ENCODE measurements at regions not wholly inside any gene's neighbourhood (a gene's known extent, or its start where the extent isn't known, plus 50 kb on each side); places are given as distances from the start of the nearest gene placed in this dataset.
"Not testable (repeated sequence)": the region's sequence is repeated elsewhere in the genome, so short reads cannot be mapped to it uniquely, and the experiment has no call there.

DNA sequence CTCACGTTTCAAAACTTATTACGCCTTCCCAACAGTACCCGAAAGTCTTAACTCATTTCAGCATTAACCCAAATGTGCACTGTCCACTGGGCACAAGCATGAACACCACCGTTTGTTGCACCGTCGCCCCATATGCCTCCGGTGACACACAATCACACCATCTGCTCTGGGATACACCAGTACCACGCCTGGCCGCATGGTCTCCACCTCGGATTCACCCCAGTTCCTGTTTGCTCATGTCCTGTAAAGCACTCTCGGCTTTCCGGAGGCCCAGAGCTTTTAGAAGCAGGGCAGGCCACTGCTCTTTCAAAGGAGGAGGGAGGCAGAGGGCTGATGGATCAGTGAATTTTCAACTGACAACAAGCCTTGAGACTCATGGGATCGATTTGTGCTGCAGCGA lies 1570.0 kb upstream of the DEFB115 start:
- DNase-seq = no peak

DNA sequence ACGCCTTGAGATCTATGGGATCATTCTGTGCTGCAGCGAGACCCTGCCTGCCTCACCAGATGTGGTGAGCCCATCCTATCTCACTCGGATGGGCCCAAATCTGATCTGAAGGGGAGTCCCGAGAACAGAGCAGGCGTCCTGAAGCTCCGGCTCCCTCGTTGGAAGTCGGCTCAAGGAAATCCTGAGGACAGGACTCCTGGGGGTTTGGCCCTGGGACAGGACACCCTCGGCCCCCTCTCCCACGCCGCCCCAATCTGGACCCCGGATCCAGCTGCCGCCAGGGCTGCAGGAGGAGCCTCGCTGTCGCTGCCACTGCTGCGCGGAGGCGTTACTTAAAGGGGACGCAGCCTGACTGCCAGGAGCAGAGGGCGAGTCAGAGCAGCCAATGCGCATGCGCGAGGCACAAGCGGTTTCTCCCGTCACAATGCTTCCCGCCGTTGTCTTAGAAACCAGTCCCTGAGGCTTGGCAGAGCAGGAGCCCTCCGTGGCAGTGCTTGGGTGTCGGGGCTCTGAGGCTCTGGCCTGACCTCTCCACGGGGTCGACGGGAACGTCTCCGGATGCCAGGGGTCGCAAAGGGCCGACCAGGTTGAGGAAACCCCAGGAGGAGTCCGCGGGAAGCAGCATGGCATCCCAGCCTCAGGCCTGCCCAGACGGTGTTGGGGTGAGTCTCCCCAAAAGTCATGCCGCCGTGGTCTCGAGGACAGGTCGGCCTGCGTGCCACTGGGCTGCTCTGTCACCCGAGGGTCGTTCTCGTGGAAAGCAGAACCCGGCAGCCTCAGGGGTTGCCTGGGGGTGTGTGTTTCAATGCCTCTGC lies 1567.8 kb upstream of the DEFB115 start:
- DNase-seq = no peak

DNA sequence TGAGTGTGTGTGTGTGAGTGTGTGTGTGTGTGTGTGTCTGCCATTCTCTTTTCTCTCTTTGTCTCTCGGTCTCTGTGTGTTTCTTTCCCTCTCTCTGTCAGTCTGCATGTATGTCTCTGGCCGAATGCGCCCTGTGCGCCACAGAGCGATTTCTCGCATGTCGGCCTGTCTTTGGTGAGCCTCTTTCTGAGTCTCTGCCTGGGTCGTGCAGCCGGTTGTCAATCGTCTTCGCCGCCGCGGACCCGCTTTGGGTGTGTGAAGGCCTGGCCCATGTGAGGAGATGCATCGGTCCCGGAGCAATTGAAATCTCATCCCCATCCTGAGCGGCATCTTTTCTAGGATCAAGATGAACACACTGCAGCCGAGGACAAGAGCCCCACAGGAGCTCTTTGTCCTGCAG lies 1567.2 kb upstream of the DEFB115 start:
- DNase-seq = no peak

DNA sequence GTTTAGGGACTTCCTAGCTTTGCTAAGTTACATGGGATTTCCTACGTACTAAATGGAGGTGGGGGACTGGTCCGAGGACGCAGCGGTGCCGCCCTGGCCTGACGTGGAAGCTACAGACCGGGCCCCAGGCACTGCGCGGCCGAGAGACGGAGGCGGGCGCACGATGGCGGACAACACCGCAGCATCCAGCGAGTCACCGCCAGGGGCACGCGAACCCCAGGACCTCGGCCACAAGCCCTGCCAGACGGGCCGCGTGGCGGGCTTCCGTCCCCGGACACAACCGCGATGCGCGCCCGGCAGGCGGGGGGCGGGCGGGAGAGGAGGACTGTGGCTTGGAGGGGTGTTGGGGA lies 1516.9 kb upstream of the DEFB115 start:
- DNase-seq = no peak

DNA sequence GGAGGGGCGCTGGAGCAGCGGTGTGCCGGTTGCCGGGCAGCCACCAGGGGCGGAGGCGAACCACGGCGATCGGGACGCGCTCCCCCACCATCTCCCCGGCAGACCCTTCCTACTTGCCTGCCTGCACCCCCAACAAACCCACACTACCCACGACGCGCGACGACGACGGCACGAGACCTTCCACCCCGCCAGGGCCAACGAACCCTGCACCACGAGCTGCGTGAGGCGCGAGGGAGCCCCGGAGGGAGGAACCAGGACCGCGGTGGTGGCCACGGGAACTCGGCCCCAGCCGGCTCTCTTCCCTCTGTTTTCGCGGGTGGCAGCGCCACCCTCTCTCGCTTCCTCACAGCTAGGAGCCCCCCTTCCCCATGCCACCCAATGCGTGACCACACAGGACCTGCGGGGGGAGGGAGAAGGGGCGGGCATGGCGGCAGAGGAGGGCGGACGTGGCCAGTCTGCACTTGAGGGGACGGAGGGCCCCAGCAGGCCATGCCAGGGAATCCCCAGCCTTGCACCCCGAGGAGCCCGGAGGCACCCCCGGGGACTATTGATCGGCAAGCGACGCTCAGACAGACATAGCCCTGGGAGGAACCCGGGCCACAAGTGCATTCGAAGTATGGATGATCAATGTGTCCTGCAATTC lies 1516.4 kb upstream of the DEFB115 start:
- DNase-seq = no peak

DNA sequence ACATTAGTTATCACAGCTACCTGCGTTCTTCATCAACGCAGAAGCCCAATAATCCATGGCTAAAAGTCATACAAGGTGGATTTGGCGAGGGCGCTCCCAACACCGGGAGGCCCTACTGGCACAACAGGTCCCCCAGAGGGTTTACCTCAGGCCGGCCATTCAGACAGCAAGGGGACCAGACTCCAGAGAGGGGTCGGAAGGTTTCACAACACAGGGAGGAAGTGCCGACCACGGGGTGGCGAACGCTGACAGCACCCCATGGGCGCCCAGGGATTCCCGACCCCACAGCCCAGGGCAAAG lies 1515.9 kb upstream of the DEFB115 start:
- no peak for DNase-seq

DNA sequence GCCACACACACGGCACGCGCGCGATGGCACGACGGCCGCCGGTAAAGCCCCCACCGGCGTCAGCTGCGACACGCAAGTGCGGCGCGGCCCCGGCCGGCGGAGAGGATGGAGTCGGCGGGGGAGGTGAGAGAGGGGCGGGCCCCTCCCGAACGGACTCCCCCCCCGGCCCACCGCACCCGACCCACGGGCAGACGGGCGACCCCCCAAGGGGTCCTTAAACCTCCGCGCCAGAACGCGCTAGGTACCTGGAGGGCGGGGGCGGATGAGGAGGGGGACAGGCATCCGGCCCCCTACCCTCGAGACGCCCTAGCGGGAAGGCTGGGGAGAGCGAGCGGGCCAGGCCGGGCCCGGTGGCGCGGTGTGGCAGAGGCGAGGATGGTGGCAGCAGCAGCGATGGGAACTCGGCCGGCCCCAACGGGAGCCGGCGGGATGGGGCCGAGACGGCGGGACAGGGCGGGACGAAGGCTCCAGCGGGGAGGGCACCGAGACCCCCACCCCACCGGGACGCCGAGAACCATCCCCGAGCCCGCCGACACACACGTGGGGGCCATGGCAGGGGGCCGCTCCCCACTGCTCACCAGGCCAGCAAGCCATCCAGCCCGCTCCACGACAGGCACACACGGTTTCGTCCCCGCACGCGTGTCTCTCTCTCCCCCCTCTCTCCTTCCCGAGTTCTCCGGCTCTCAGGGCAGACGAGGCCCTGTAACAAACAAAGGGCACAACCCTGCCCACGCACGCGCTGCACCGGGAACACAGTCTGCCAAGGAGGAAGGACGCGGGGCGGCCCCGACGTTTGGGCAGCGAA lies 1515.4 kb upstream of the DEFB115 start:
- DNase-seq = no peak

DNA sequence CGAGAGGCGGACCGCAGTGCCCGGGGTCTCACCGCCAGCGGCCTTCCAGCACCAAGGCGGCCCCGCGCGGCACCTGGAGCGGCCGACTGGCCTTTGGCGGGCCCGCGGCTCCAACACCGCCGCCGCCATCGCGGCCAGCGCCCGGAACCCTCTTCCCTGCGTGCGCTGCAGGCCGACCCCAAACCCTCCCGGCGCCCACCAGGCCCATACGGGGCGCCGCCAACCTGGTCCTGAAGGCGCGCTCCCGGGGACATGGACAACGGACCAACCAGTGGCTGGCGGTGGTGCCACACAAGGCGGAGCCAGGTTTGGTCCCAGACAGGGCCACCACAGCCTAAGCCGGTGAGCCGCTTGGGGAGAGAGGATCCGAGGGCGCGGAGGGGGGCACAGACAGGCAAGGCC lies 1514.8 kb upstream of the DEFB115 start:
- no peak for DNase-seq

DNA sequence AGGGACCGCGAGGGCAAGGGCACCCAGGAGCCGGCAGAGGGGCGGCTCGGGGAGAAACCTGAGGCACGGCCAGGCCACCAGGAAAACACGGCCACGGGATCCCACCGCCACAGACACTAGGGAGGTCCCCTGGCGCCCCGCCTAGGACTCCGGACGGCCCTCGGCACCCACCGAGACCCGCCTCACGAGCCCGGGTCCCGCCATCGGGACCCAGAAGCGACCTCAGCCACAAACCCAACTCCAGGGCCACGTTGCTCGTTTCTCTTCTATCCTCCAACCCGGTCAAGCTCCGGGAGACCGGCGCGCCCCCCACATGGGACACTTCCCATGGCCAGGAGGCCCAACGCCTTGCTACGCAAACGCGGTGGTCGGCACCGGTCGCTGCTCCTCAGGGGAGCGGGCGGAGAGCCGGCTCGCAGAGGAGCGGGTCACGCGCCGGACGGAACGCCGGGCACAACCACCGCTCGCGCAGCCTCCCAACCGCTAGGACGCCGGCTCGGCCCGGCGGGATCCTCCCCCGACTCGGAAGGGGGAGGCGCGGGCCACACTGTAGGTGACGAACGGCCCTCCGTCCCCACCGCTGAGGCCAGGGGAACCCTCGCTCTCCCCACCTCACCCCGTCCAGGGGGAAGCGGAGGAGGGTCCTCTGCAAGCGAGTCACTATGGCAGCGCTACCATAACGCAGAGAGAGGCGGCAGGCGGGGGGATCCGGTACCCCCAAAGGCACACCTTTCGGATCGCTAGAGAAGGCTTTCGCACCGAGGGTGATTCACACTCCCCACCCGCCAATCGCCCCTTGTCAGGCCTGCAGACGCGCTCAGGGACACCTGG lies 1514.1 kb upstream of the DEFB115 start:
- no peak for DNase-seq

DNA sequence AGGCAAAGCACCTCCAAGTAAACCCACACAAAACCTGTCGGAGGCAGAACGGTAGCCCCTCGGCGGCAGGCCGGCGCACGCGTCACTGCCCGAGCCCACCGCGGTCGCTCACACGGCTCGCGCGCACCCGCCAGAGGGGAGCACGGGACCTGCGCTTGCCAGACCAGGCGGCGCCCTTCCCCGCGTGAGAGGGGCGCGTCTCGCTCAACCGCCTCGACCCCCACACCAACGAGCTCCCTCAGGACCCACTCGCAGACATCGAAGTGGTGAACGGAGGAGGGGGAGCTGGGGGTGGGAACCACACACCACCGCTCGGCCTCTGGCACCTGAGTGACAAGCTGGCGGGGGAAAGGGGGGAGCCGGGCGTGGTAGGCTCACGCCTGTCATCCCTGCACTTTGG lies 1513.4 kb upstream of the DEFB115 start:
- DNase-seq = no peak

DNA sequence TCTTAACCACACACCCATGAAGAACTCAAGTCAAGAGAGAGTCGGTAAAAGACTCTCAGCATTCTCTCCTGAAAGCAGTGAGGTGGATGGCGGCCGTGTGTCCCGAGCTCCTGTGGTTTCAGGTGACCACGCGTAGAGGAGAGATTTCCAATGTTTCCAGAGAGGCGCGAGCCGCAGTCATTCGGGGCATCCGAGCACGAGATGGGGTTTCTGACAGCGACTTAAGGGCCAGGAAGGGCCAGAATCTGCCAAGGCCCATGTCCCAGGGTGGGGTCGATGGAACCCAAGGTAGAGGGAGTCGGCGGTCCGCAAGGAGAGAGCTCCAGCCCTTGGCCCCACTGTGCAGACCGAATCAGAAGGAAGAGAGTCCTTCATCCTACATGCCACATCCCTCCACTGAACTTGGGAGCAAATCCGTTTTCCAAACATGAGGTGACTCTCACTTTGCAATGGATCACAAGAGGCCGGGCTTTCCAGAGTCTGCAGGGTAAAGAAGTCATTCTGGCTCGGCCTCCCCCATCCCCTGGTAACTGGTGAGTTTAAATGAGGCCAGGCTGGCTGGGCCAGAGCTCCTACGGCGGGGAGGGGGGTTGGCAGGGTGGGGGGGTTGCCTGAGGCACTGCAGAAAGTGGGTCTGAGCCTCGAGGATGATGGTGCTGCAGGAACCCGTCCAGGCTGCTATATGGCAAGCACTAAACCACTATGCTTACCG lies 1511.8 kb upstream of the DEFB115 start:
- DNase-seq = not testable (repeated sequence)

DNA sequence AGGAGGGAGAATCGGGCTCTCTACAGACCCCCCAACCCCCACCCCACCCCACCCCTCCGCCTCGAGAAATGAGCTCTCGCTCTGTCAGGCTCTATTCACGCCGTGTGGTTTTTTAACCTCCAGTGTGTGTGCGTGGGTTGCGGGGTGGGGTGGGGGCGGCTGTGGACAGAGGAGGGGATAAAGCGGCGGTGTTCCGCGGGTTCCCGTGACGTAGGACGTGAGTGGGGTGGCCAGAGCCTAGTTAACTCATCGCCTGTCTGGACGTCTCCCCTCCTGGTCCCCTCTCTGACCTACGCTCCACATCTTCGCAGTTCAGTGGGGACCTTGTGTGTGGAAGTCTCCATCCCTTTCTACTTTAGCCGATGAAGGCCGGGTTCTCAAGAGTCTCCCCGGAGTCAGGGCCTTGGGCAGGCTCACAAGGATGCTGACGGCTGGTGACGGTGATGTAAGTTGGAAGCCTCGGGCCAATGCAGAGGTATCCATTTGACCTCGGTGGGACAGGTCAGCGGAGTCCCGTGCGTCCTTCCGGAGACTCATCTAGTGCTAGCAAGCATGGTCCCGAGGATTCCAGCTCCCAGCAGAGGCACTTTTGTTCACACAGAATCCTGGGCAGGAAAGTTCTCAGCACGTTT lies 1507.1 kb upstream of the DEFB115 start:
- DNase-seq = no peak

DNA sequence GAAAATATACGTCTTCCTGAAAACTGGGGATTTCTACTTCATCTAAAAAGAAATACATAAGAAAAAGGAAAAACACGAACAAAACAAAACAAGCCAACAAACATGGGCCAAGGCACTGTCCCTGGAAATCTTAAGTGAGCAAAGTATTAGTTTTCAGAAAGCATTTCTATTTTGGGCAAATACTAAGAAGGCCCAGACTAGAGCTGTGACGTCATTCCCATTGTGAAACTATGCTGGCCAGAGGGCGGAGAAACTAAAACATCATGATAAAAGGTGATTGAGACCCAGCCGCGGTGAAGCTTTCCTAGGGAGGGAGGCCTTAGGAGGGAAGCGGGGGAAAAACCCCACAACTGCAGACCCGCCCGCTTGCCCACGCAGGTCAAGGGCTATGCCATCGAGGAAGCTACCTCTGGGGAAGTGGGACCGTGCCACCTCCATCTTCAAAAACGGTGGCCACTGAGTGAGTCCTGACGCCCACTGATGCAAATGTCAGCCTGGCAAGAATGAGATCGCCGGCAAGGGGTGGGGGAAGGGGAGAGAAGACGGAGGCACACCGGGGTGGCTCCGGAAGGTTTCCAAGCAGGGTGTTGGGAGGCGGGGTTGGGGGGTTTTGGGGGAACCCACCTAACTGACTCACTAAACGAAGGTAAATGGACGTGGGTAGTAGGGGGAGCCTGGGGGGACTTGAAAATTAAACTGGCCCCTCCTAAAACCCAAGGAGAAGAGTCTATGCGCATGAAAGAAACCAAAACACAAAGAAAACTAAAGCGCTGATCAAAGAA lies 1504.6 kb upstream of the DEFB115 start:
- not testable (repeated sequence) for DNase-seq

DNA sequence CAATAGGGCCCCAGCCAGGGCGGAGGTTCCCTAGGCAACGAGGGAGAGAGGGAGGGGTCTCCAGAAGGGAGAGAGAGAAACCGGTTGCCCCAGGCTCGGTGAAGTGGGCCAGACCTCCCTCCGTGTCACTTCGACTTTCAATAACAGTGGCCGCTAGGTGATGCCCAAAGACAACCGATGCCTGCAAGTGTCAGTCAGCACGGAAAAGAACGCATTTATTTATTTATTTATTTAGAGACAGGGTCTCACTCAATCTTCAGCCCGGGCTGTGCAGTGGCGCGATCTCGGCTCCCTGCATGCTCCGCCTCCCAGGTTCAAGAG lies 1504.1 kb upstream of the DEFB115 start:
- DNase-seq = peak; percentile 18

DNA sequence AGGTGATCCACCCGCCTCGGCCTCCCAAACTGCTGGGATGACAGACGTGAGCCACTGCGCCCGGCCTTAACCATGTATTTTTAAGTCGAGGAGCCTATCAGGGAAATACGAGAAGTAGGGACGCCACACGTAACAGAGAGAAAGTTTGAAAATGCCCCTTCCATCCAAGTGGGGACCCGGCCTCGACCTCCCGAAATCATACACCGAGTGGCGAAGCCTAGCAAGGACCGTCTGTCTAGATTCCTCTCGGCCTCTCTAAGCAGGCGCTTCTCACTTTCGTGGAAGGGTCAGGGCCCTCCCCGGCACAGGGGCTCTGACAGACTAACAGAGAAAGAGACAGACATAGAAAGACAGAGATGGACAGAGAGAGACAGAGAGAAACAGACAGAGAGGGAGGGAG lies 1503.6 kb upstream of the DEFB115 start:
- not testable (repeated sequence) for DNase-seq

DNA sequence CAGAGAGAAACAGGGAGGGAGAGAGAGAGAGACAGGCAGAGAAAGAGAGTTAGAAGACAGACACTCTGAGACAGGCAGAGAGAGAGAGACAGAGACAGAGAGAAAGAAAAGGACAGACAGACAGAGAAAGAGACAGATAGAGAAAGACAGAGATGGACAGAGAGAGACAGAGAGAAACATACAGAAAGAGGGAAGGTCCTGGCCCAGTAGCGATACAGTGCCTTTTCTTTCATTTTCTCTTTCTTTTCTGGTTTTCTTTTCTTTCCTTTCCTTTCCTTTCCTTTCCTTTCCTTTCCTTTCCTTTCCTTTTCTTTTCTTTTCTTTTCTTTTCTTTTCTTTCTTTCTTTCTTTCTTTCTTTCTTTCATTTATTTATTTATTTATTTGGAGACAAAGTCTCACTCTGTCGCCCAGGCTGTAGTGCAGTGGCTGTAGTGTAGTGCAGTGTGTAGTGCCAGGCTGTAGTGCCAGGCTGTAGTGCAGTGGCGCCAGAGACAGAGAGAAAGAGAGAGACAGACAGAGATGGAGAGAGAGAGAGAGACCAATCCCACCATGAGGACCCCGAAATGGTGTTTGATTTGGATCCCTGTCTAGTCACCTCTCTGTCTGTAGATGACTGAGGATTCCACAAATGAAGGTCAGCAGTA lies 1501.5 kb upstream of the DEFB115 start:
- not testable (repeated sequence) for DNase-seq

DNA sequence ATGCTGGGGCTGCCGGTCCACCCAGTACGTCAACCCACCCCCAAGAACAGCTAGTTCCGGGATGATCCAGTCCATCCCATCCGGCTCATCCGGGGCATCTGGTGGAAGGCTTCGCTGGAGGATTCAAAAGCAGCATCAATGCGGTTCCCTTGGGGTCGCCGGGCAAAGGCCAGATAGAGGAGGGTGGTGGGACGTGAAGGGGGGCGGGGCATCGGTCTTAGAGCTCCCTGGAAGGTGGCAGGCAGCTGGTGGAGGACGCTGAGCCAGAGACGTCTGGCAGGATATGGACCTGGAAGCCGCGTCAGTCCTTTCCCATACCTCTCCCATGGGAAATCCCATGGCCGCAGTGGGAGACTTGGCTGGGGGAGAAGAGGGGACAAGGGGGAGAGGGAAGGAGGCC lies 1500.8 kb upstream of the DEFB115 start:
- DNase-seq = no peak

DNA sequence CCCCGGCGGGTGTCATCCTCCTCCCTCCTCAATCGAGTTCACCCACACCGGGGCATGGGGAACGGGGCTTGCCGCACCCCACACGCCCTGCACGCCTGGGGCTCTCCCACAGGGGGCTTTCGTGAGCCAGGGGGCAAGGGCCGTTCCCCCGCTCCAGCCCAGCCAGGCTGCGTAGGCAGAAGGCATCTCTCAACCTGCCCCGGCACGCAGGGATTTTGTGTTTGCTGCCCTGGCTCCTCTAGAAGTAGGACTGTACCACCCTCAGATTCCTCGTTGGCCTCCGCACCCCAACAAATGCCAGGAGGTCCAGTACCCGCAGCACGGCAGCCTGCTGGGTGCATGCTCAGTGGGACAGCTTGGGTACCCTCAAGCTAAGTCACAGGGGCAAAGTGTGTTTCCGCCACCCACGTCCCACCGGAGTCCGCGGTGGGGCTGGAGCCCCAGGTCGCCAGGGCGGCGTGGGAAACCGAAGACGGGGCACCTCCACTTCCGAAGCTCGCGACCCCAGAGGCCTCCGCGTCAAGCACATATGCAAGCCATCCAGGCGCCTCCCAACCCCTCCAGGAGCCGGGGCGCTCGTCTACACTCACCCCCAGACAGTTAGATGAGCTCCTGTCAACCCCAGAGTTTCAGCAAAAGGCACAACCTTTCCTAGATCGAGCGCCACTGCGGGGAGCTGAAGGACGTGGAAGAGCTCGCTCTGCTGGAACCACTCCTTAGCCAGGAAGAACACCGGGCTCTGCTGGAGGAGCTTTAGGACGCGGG lies 1495.7 kb upstream of the DEFB115 start:
- DNase-seq = not testable (repeated sequence)

DNA sequence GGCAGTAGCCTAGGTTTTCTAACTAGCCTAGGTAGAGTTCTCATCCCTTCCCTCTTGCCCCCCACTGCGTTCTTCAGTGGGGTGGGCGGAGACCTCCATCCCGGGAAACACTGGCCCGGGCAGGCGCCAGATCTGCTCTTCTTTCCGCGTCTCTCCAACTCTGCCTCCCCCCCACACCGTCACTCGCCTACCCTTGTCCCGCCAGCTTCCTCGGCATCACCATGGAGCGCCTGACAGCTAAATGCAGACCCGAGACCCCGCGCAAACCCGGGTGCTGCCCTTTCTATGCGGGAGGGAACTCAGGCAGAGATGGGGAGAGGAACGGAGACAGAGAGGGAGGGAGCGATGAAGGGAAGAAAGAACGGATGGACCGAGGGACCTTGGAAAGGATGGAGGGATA lies 1494.8 kb upstream of the DEFB115 start:
- DNase-seq = no peak

All from DMS79 (cell line).